ENCODE measurements at regions not wholly inside any gene's neighbourhood (a gene's known extent, or its start where the extent isn't known, plus 50 kb on each side); places are given as distances from the start of the nearest gene placed in this dataset.
"Not testable (repeated sequence)": the region's sequence is repeated elsewhere in the genome, so short reads cannot be mapped to it uniquely, and the experiment has no call there.

DNA sequence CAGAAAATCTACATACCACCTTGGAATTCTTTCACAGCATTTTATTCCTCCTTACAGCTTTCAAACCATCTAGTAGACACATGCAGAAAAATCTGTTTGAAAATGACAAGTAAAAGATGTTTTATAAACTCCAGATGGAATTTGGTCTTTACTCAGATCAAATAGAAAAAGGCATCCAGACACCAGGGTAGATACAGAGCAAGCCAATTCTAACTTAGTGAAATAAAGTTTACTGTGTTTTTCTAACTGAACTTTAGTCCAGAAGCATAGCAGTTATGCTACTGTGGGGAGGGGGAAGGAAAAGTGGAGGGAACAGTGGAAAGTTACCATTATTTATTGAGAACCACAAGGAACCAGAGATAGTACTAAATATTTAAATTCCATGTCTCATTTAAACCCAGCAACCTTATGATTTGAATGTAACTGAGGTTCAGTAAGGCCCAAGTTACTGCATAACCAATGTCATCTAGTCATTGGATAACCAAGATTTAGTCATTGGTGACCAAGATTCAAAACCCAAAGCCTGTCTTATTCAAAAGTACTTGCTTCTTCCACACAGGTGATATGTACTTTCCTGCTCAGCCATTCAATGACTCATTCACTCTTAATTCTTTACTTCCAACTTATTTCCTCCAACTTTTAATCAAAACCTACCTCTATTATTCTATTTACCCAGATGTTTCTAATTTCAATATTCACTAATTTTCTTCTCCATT lies 57.7 kb downstream of the RAD51AP2 start:
- no peak for DNase-seq

- no peak for DNase-seq
Measured at GRCh38 chr2:17455343-17455742, 62.9 kb downstream of the RAD51AP2 start.

GRCh38 chr2:17446191-17446590 lies 72.0 kb downstream of the RAD51AP2 start:
- not testable (repeated sequence) for DNase-seq

DNA sequence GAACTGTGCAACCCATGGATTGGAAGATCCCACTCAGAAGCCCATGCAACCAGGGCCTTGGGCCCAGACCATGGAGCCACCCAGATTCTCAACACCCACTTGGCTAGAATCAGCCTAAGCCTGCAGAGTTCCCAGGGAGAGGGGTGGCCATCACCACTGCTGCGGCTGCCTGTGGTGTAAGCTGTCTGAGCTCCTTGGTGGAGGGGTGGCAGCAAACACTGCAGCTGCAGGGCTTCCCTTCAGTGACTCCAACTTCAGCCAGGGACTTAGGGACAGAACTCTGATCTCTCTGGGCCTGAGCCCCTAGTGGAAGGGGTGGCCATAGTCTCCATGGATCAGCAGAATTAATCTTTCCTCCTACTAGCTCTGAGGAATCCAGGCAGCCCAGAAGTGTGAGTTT lies 72.5 kb downstream of the RAD51AP2 start:
- no peak for DNase-seq

DNA sequence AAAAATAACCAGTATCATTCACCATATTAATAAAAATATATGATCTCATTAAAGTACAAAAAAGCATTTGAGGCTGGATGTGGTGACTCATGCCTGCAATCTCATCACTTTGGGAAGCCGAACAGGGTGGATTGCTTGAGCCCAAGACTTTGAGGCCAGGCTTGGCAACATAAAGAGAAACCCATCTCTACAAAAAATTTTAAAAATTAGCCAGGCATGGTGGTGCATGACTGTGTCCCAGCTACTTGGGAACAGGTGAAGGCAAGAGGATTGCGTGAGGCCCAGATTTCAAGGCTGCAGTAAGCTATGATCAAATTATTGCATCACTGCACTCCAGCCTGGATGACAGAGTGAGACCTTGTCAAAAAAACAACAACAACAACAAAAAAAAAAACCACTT lies 75.9 kb downstream of the RAD51AP2 start:
- no peak for DNase-seq

GRCh38 chr2:17441790-17442189 lies 76.5 kb downstream of the RAD51AP2 start:
- DNase-seq, result no peak

DNA sequence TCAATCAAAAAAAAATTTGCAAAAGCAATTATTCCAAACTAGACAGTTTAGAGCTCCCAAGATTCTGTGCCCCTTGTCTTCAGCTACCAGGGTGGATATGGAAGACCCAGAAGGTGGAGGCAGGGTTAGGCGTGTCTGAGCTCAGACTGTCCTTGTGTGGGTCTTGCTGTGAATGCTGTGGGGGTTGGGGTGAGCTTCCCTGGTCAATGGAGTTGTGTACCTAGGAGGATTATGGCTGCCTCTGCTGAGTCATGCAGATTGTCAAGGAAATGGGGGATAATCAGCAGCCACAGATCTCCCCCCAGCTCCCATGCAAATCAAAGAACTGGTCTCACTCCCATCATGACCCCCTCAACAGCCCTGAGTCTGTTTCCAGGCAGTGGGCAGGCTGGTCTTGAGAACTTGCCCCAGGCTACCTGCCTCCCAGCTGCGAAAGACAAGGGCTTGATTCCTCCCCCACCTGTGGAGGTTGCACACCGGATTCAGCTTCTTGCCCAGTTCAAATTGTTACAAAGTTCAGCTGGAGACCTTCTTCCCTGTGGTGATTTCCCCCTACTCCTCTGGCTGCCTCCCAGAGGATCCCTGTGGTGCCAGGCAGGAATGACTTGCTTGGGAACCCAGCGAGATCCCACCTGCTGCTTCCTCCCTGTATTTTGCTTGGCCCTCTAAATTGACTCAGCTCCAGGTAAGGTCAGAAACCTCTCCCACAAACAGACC lies 77.0 kb downstream of the RAD51AP2 start:
- no peak for DNase-seq

DNA sequence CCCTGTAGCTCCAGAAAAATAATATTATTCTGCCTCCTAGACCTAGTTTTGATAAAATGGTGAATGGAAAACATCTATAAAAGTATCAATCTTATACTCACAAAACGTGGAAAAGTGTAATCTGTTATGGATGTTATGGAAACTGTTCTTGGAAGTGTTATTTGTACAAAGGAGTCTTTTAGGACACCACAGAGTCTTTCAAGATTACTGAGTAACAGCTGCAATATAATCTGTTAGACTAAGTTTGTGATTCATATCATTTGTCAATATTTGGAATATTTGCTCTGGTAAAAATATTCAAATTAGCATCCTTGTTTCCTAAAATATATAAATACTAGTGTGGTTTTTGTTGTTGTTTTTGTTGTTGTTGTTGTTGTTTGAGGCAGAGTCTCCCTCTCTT lies 87.9 kb downstream of the RAD51AP2 start:
- DNase-seq, result no peak

DNA sequence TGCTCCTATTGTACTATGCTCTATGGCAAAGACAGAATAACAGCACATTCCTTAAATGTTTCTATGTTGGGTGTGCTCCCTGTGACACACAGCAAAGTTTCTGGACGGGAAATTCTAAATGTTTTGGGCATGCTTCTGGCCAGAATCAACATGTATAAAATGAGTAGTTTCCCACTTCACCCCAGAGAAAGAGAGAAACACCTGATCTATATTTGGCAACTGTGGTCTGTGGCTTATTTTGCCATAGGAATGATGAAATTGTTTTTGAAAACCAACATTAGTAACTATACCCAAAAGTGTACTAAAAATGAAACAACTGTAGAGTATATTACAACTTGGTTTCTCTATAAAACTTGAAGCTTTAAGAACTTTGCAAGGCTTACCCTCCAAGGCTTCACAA lies 89.1 kb downstream of the RAD51AP2 start:
- DNase-seq, result no peak

- no peak for DNase-seq
Measured at GRCh38 chr2:17427401-17427800, 90.8 kb downstream of the RAD51AP2 start.

DNA sequence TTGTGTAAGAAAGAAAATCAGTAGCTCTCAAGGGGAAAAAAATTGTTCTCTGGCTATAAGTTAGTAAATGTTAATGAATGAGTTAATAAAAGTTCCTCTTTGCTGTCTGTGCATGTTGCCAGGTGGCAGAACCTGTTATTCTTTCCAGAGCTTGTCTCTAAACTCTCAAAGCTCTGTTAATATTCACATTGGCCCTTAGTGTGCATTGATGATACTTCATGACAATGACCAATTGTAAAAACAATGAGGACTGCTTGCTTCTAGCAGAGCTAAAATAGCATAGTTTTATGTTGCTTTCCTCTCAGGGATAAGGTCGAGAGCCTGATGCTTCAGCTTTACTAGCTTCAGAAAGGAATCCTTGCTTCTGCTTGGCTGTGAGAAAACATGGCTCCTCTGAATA lies 91.5 kb downstream of the RAD51AP2 start:
- DNase-seq, result no peak

DNA sequence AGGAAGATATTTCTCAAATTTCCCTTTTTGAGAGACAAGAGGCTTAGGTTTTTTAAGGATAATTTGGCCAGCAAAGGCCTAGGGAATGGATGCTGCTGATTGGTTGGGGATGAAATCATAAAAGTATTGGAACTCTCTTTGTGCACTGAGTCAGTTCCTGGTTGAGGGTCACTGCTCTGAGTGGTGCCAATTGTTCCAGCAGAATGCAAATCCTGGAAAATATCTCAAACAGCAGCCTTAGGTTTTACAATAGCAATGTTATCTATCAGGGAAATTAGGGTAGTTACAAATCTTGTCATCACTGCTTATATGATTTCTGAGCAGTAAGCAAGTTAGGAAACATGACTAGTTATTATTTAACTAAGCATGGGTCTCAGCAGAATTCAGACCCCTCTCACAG lies 96.2 kb downstream of the RAD51AP2 start:
- DNase-seq, result no peak

DNA sequence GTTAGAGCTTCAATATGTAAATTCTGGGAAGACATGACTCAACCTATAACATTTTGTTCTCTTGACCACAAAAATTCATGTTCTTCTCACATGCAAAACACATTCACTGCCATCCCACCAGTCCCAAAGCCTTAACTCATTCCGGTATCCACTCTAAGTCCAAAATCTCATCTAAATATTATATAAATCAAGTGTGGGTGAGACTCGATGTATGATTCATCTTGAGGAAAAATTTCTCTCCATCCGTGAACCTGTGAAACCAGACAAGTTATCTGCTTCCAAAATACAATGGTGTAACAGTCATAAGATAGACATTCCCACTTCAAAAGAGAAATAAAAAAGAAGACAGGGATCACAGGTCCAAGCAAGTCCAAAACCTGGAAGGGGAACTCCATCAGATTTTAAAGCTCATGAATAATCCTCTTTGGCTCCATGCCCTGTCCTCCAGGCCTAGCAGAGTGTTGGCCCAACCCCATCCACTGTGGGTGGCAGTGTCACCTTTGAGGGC lies 101.3 kb downstream of the RAD51AP2 start:
- DNase-seq, result peak in 1 of 51 donors; percentile 1

- DNase-seq, result no peak
Measured at GRCh38 chr2:17413036-17413435, 105.2 kb downstream of the RAD51AP2 start.

DNA sequence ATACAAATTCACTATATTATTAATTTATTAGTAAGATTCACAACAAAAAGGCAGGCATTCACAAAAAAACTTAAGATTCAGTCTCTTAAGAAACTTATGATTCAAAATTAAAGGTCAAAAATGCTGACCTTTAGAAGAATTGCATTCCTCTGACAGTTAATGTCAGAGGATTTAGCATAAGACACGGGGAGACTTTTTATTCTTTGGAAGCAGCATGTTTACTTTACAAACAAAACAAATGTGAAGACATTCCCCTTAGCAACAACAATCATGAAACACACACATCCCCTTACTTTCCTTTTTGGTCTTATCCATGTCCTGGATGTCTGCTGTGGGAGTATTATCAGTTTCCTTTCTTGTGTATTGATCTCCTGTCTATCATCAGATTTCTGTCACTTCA lies 117.1 kb downstream of the RAD51AP2 start:
- DNase-seq, result no peak

- no peak for DNase-seq
Measured at GRCh38 chr2:17398770-17399169, 119.5 kb downstream of the RAD51AP2 start.

GRCh38 chr2:17388798-17389197 lies 129.4 kb downstream of the RAD51AP2 start:
- DNase-seq, result no peak

GRCh38 chr2:17387591-17387990 lies 130.6 kb downstream of the RAD51AP2 start:
- no peak for DNase-seq

- no peak for DNase-seq
Measured at GRCh38 chr2:17386771-17387170, 131.5 kb downstream of the RAD51AP2 start.

DNA sequence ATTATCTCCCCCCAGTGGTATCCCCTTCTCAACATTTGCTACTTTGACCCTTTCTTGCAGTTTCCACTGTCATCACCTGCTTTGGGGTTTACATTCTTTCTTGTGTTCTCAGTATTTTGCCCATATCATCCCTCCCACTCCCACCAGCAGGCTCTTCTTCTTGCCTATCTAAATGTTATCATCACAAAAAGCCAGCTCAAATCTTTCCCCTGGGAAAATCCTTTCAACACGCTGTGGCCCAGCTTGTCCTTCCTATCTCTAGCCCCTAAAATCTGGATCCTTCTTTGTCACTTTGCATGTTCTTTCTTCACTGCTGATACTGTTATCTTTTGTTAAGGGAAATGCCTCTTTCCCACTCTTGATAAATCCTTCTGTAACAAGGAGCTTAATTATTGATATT lies 138.2 kb downstream of the RAD51AP2 start:
- DNase-seq, result no peak

DNA sequence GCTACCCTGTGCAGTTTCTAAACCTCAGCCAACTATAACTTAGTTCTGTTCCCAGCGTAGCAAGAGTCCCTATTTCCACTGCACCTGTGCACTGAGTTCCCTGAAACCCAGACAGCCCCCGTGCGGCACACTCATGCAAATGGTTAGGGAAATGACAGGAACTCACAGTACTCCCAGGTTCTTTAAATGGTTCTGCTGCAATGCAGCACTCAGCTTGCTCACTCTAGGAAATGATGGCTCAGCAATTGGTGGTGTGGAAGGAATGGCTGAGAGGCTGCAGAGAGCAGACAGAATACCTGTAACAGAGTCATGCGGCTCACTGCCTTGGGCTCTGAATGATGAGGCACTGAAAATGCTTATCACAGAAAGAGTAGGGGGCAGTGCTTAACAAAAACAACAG lies 143.0 kb downstream of the RAD51AP2 start:
- peak in 2 of 51 donors; percentile 9 to 16 for DNase-seq

GRCh38 chr2:17373741-17374140 lies 144.5 kb downstream of the RAD51AP2 start:
- DNase-seq, result no peak

DNA sequence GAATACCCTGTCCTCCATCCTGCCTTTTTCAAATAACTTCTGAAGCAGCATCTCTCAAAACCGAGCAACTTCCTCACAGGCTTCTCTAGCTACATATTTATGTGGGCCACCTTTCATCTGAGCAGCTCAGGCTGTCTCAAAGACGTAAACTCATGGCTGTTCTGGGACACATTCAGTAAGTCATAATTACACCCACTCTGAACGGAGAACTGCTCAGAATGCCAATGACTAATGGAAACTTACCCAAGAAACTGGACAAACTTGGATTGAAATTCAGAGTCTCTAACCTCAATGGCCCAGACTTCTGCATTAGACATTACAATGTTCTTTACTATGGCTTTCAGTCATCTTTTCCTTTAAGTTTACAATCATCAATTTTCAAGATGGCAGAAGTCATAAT lies 145.2 kb downstream of the RAD51AP2 start:
- DNase-seq, result no peak
